BJ (cell line): ENCODE measurements at regions not wholly inside any gene's neighbourhood (a gene's known extent, or its start where the extent isn't known, plus 50 kb on each side); places are given as distances from the start of the nearest gene placed in this dataset.
"Not testable (repeated sequence)": the region's sequence is repeated elsewhere in the genome, so short reads cannot be mapped to it uniquely, and the experiment has no call there.

Experiments
- CTCF ChIA-PET: fragments of 350-600 bp; formaldehyde crosslinking; extraction: SDS; loops from one replicate; lab custom pipeline; 2021; ENCODE audit warnings: antibody characterized with exemption, inconsistent platforms; lab: Yijun Ruan, JAX
- POLR2A ChIA-PET: fragments of 300-600 bp; sonication (Branson Sonifier 250); formaldehyde crosslinking; extraction: SDS; loops from one replicate; lab custom pipeline; 2021; ENCODE audit warnings: antibody characterized with exemption; lab: Charles Lee
- DNase-seq: peaks from one replicate; pipeline ENCODE4 v3.0.0-alpha.2; 2011; ENCODE audit warnings: low read depth
- H3K27me3 ChIP-seq: 2 replicates; pipeline ENCODE4 v1.6.0; 2011; ENCODE audit warnings: low read length; ENCODE audit not compliant: control insufficient read depth, insufficient read depth
- H3K36me3 ChIP-seq: 2 replicates; pipeline ENCODE4 v1.5.1; 2011; ENCODE audit warnings: low read length; ENCODE audit not compliant: control insufficient read depth, insufficient read depth
- H3K4me3 ChIP-seq: 2 replicates; pipeline ENCODE4 v1.5.1; 2011; ENCODE audit warnings: low read depth, mild to moderate bottlenecking, control low read depth, low read length
- CTCF ChIP-seq: IDR thresholded peaks from 2 replicates; pipeline ENCODE4 v1.5.1; 2011; ENCODE audit warnings: low read depth, mild to moderate bottlenecking, control low read depth, inconsistent platforms, low read length, moderate library complexity; ENCODE audit not compliant: insufficient read depth

- no peak for DNase-seq
- no peaks in the 10 kb centered on the region for H3K27me3 ChIP-seq
- H3K4me3 ChIP-seq = no peak overlapping the region
- ChIA-PET POLR2A (no interaction called here), CTCF (no interaction called here)
- TF ChIP-seq CTCF = no peak
- H3K36me3 ChIP-seq = no peaks in the 10 kb centered on the region
These were observed 536.1 kb downstream of the XYLT1 start for GRCh38 chr16:16934660-16935059.

- CTCF ChIA-PET, H3K27me3 ChIP-seq, DNase-seq, H3K4me3 ChIP-seq, H3K36me3 ChIP-seq, POLR2A ChIA-PET: not testable (repeated sequence)
These were observed 534.9 kb downstream of the XYLT1 start for GRCh38 chr16:16935909-16936308.

- no peak for DNase-seq
- Histone ChIP-seq H3K36me3 (no peaks in the 10 kb centered on the region), H3K27me3 (no peaks in the 10 kb centered on the region), H3K4me3 (no peak overlapping the region)
- POLR2A ChIA-PET = no interaction called here
- CTCF ChIA-PET = no interaction called here
- TF ChIP-seq CTCF = no peak
These were observed 533.2 kb downstream of the XYLT1 start for GRCh38 chr16:16937576-16937975.

DNA sequence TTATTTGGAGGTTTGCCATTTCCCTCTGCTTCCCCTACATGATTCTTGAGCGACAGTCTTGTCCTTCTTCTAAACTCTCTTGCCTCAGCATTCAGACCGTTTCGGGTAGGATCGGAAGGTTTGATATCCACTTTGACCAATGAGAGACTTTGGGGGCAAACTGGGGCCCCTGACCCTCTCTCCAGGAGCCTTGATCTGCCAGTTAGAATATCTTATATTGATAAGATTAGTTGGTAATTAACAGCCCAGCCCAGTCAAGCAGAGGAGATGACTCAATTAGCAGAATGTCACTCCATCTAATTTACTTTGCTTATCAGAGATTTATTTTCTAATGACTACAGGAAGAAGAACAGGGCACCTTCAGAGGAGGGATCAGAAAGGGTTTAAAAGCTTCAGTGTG lies 532.8 kb downstream of the XYLT1 start:
- no peak overlapping the region for H3K4me3 ChIP-seq
- no peaks in the 10 kb centered on the region for H3K36me3 ChIP-seq
- DNase-seq = no peak
- no peak for TF ChIP-seq CTCF
- ChIA-PET POLR2A (no interaction called here), CTCF (no interaction called here)
- no peaks in the 10 kb centered on the region for H3K27me3 ChIP-seq

GRCh38 chr16:16938980-16939379 lies 531.8 kb downstream of the XYLT1 start:
- ChIA-PET POLR2A (no interaction called here), CTCF (interaction anchor here (0.7 kb wide), 1 partner anchor 74 kb away, joined by 4 read pairs; no protein-coding TSS in a partner anchor)
- H3K4me3 ChIP-seq = no peak overlapping the region
- no peaks in the 10 kb centered on the region for H3K27me3 ChIP-seq
- TF ChIP-seq CTCF = no peak
- no peaks in the 10 kb centered on the region for H3K36me3 ChIP-seq
- no peak for DNase-seq

DNA sequence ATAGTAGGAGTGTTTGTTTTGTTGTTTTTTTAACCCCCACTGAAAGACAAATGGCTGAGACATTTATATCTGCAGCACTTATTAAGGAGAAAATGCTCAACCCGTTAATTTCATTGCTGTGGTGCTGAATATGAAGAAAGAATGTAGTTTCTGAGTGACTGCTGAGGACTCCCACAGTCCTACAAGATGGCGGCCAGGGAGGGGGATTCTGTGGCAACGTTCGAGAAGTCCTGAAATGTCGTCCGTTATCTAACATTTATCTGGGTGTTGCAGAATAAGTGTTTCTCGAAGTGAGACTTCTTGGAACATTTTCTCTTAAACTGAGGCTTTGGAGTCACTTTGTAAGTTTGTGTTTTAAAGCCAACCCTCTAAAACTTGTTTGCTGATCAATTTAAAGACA lies 530.4 kb downstream of the XYLT1 start:
- Histone ChIP-seq H3K27me3 (no peaks in the 10 kb centered on the region), H3K36me3 (no peaks in the 10 kb centered on the region), H3K4me3 (no peak overlapping the region)
- ChIA-PET POLR2A (no interaction called here), CTCF (no interaction called here)
- no peak for TF ChIP-seq CTCF
- no peak for DNase-seq

GRCh38 chr16:16942849-16943248 lies 527.9 kb downstream of the XYLT1 start:
- H3K4me3 ChIP-seq, H3K27me3 ChIP-seq, H3K36me3 ChIP-seq, DNase-seq, CTCF ChIA-PET, POLR2A ChIA-PET: not testable (repeated sequence)
